ENCODE measurements at regions not wholly inside any gene's neighbourhood (a gene's known extent, or its start where the extent isn't known, plus 50 kb on each side); places are given as distances from the start of the nearest gene placed in this dataset.

- peak; percentile 24 for DNase-seq
Observed at GRCh38 chr18:56115071-56116015, 523.0 kb downstream of the TXNL1 start.

GRCh38 chr18:56112984-56113383 is 525.0 kb upstream of the TCF4 start:
- DNase-seq = no peak

GRCh38 chr18:56112013-56112749 is 524.2 kb upstream of the TCF4 start:
- DNase-seq = peak; percentile 16

GRCh38 chr18:56109757-56110156 is 521.8 kb upstream of the TCF4 start:
- no peak for DNase-seq

GRCh38 chr18:56108478-56109367 is 520.7 kb upstream of the TCF4 start:
- DNase-seq = no peak

- no peak for DNase-seq
Observed at GRCh38 chr18:56107821-56108477, 520.0 kb upstream of the TCF4 start.

- DNase-seq = no peak
Observed at GRCh38 chr18:56100090-56100722, 512.2 kb upstream of the TCF4 start.

GRCh38 chr18:56097621-56098020 is 509.6 kb upstream of the TCF4 start:
- DNase-seq = no peak

- no peak for DNase-seq
Observed at GRCh38 chr18:56096861-56097260, 508.9 kb upstream of the TCF4 start.

- no peak for DNase-seq
Observed at GRCh38 chr18:56089612-56090258, 501.7 kb upstream of the TCF4 start.

GRCh38 chr18:56086786-56087185 is 498.8 kb upstream of the TCF4 start:
- no peak for DNase-seq

- DNase-seq = no peak
Observed at GRCh38 chr18:56086176-56086575, 498.2 kb upstream of the TCF4 start.

- DNase-seq = no peak
Observed at GRCh38 chr18:56085551-56085950, 497.6 kb upstream of the TCF4 start.

- no peak for DNase-seq
Observed at GRCh38 chr18:56083523-56084287, 495.7 kb upstream of the TCF4 start.

GRCh38 chr18:56083097-56083521 is 495.1 kb upstream of the TCF4 start:
- no peak for DNase-seq

- no peak for DNase-seq
Observed at GRCh38 chr18:56076723-56077122, 488.7 kb upstream of the TCF4 start.

- no peak for DNase-seq
Observed at GRCh38 chr18:56068701-56069100, 480.7 kb upstream of the TCF4 start.

GRCh38 chr18:56067969-56068671 is 480.1 kb upstream of the TCF4 start:
- no peak for DNase-seq

- no peak for DNase-seq
Observed at GRCh38 chr18:56067214-56067894, 479.4 kb upstream of the TCF4 start.
